ENCODE measurements at regions not wholly inside any gene's neighbourhood (a gene's known extent, or its start where the extent isn't known, plus 50 kb on each side); places are given as distances from the start of the nearest gene placed in this dataset.
"Not testable (repeated sequence)": the region's sequence is repeated elsewhere in the genome, so short reads cannot be mapped to it uniquely, and the experiment has no call there.

GRCh38 chr12:46674800-46675199, 151.0 kb downstream of the SLC38A4 start:
- no peak for DNase-seq (ENCODE audit: missing footprints)
- ATAC-seq: no peak
- intact Hi-C loops (cut with DNase I): loop anchor here (5.0 to 10.0 kb wide), 3 partner anchors 158 to 680 kb away; partner anchors contain the start of gene SCAF11

DNA sequence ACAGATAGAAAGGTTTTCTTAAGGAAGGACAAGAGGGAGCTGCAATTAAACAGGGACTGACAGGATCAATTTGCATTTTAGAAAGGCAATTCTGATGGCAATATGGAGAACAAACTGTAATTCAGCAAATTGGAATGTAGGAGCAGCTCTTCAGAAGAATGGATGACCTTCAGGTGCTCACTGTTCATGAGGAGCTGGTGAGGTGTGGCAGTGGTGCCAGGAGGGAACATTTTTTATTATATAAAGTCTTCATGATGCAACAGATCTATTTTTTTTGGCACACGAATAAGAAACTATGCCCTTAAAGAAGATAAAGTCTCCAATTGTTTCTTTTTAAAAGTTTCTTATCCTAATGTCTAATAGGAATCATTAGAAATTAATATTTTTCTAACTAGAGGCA, 151.7 kb downstream of the SLC38A4 start:
- no peak for ATAC-seq
- intact Hi-C loops (cut with DNase I): loop anchor here (10.0 kb wide), 1 partner anchor 679 kb away; the partner anchor contains the start of gene SCAF11
- no peak for DNase-seq (ENCODE audit: missing footprints)

- intact Hi-C loops (cut with DNase I): loop anchor here (10.0 kb wide), 1 partner anchor 676 kb away; the partner anchor contains the start of gene SCAF11
- no peak for ATAC-seq
- DNase-seq (ENCODE audit: missing footprints): no peak
These were observed 154.7 kb downstream of the SLC38A4 start for GRCh38 chr12:46671102-46671501.

DNA sequence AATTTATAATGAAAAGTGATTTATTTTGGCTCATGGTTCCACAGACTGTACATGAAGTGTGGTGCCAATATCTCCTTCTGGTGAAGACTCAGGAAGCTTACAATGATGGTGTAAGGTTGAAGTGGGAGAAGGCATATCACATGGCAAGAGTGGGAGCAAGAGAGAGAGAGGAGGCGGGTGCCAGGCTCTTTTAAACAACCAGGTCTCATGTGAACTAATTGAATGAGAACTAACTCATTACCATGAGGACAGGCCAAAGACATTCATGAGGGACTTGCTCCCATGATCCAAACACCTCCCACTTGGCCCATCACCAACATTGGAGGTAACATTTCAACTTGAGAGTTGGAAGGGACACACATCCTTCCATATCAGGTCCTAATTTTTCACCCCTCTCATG, 155.2 kb downstream of the SLC38A4 start:
- DNase-seq (ENCODE audit: missing footprints): no peak
- intact Hi-C loops (cut with DNase I): loop anchor here (10.0 kb wide), 1 partner anchor 676 kb away; the partner anchor contains the start of gene SCAF11
- ATAC-seq: no peak

DNA sequence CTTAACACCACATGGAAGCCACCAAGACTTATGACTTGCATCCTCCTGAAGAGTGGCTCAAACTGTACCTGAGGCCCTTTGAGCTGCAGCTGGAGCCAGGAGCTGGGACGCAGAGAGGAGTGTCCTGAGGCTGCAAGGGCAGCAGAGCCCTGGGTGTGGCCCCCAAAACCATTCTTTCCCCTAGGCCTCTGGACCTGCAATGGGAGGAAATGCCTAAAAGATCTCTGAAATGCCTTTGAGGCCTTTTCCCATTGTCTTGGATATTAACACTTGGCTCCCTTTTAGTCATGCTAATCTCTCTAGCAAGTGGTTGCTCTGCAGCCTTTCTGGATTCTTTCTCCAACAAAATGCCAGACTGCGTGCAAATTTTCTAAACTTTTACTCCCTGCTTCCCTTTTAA, 156.1 kb downstream of the SLC38A4 start:
- ATAC-seq (no peak), DNase-seq (ENCODE audit: missing footprints) (no peak)
- intact Hi-C loops (cut with DNase I): loop anchor here (10.0 kb wide), 1 partner anchor 675 kb away; the partner anchor contains the start of gene SCAF11

DNA sequence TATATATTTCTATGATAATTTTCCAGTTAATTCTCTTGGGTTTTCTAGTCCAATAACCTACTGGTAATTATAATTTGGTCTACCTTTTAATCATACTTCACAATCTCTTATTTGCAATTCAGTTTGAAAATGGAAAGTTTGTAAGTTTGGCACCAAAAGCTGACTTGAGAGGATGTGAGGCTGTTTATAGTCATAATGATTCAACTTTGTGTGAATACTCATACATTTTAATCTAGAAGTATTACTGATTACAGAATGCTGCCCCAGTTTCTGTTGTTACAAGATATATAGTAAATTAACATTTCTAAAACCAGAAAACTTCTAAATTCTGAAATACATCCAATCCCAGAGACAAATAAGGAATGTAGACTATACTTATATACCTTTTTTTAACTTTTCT, 158.2 kb downstream of the SLC38A4 start:
- ATAC-seq (no peak), DNase-seq (ENCODE audit: missing footprints) (no peak)
- intact Hi-C loops (cut with DNase I): no loop called here

GRCh38 chr12:46664761-46665287, 161.0 kb downstream of the SLC38A4 start:
- DNase-seq (ENCODE audit: missing footprints): no peak
- intact Hi-C loops (cut with DNase I): loop anchor here (5.0 kb wide), 2 partner anchors 313 to 538 kb away; no protein-coding TSS in a partner anchor
- ATAC-seq: no peak

DNA sequence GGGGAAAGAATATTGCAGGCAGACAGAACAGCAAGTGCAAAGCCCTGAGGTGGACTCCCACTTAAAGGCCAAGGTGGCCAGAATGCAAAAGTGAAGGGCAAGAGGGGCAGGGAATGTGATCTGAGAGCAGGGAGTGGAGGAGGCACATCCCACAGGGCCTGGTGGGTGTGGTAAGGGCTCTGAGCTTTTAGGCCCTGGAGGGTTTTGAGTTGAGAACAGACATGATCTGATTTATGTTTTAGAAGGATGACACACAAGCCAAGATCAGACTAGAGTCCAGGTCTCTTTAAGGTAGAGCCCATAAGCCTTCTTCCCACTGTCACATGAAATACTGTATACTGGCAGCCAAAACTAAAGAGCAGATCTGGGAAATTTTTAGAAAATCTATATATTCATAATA, 162.5 kb downstream of the SLC38A4 start:
- no peak for ATAC-seq
- intact Hi-C loops (cut with DNase I): loop anchor here (5.0 kb wide), 2 partner anchors 311 to 536 kb away; no protein-coding TSS in a partner anchor
- DNase-seq (ENCODE audit: missing footprints): no peak

DNA sequence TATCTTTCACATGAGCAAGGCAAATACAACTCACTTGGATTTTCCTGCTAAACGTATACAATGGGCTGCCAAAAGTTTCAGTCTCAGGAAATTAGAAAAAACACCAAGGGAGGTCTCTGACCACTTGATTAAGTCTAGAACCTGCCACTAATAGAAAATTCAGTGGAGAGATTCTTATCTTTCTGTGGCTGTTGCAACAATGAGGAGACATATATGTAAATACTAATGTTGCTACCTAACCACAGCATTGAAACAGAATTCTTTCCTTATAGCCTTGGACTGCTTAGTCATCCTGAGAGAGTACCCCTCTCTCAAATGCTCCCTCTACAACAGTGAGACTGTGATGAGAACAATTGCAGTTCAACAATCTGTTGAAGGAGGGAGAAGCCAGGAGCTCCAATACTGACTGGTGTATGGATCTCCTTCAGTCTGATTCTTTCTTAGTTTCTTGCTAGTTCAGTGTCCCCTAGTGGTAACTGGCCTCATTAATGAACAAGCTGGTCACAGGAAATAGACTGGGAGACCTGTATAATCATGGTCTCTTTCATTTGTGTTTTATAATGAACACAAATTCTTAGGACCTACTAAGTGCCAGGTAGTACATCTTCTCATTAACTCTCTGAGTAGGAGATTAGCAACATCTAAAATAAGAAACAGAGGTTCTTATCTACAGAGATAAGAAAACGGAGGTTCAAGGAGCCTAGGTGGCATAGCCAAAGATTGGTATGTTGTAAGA, 164.5 kb downstream of the SLC38A4 start:
- DNase-seq (ENCODE audit: missing footprints): no peak
- peak; percentile 85 for ATAC-seq
- intact Hi-C loops (cut with DNase I): loop anchor here (5.0 kb wide), 2 partner anchors 309 to 534 kb away; no protein-coding TSS in a partner anchor

GRCh38 chr12:46660719-46661109, 165.1 kb downstream of the SLC38A4 start:
- intact Hi-C loops (cut with DNase I): loop anchor here (5.0 kb wide), 2 partner anchors 308 to 533 kb away; no protein-coding TSS in a partner anchor
- no peak for DNase-seq (ENCODE audit: missing footprints)
- no peak for ATAC-seq

- ATAC-seq (no peak), DNase-seq (ENCODE audit: missing footprints) (no peak)
- intact Hi-C loops (cut with DNase I): loop anchor here (5.0 kb wide), 2 partner anchors 308 to 533 kb away; no protein-coding TSS in a partner anchor
These were observed 165.5 kb downstream of the SLC38A4 start for GRCh38 chr12:46660276-46660675.

GRCh38 chr12:46659824-46660223, 166.0 kb downstream of the SLC38A4 start:
- ATAC-seq: no peak
- intact Hi-C loops (cut with DNase I): loop anchor here (1.0 to 5.0 kb wide), 5 partner anchors 103 to 533 kb away; partner anchors contain the start of gene SLC38A2

GRCh38 chr12:46659032-46659650, 166.7 kb downstream of the SLC38A4 start:
- ATAC-seq: peak; percentile 70

More at GRCh38 chr12:46659824-46660223, 166.0 kb downstream of the SLC38A4 start:
- DNase-seq (ENCODE audit: missing footprints): no peak

GRCh38 chr12:46657453-46658411, 168.1 kb downstream of the SLC38A4 start:
- intact Hi-C loops (cut with DNase I): loop anchor here (5.0 kb wide), 1 partner anchor 185 kb away; no protein-coding TSS in a partner anchor
- ATAC-seq: peak; percentile 53
- DNase-seq (ENCODE audit: missing footprints): no peak

More at GRCh38 chr12:46659032-46659650, 166.7 kb downstream of the SLC38A4 start:
- DNase-seq (ENCODE audit: missing footprints): no peak
- intact Hi-C loops (cut with DNase I): loop anchor here (1.0 to 5.0 kb wide), 3 partner anchors 102 to 287 kb away; partner anchors contain the start of gene SLC38A2

DNA sequence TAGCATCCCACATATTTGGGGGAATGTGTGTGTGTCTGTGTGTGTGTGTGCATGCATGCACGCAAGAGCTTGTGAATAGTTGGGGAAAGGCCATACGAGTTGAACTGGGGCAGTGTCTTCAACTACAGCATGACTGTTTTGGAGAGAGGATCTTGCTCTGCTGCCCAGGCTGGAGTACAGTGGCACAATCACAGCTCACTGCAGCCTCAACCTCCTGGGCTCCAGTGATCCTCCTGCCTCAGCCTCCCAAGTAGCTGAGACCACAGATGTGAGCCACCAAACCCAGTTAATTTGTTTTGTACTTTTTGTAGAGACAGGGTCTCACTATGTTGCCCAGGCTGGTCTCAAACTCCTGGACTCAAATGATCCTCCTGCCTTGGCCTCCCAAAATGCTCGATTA, 169.8 kb downstream of the SLC38A4 start:
- DNase-seq (ENCODE audit: missing footprints); ATAC-seq: not testable (repeated sequence)
- intact Hi-C loops (cut with DNase I): loop anchor here (5.0 kb wide), 1 partner anchor 184 kb away; no protein-coding TSS in a partner anchor

DNA sequence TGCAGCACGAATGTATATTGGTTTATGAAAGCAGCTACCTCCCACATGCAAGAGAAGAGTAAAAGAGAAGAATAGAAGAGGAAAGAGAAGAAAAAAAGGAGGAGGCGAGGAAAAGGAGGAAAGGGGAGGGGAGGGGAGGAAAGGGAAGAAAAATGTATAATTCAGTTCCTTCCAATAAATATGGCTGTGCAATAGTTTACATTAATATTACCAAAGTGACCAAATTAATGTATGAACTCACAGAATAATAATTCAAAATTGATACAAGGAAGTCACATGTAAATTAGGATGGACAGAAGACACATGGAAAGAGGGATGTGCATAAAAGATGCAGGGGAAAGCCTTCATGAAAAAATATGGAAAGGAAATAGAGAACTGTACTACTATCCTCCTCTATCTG, 172.5 kb downstream of the SLC38A4 start:
- DNase-seq (ENCODE audit: missing footprints) (no peak), ATAC-seq (no peak)
- intact Hi-C loops (cut with DNase I): no loop called here

DNA sequence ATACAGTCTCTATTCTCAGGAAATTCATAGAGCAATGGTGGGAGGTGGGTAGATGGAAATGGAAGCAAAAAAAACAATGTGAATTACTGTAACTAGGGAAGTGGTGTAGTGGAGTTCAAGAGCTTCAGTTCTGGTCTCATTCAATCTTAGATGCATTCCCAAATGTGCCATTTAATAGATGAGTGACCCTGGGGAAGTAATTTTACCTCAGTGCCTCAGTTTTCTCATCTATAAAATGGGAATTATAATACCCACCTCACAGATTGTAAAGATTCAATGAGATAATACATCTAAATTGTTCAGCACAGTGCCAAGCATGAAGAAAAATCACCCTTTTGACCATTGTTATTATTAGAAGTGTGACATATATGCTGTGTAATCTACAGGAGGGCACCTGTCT, 173.1 kb downstream of the SLC38A4 start:
- ATAC-seq: no peak
- intact Hi-C loops (cut with DNase I): no loop called here

DNA sequence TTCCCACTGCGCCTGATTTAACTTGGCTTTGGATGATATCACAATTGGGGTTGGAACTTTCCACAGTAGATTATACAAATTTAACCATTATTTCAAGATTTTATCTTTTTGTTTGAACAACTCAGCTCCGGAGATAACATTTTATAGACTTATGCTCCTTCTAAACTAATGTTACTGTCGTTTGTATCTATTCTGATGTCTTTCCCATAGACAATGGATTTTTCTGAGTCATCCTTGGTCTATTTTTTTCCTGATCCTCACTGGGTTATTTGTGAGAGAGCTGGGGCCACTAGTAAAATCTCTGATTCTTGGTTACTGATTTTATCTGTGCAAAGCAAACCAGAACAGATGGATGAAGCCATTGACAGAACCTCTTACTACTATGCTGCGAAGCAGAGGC, 175.1 kb downstream of the SLC38A4 start:
- intact Hi-C loops (cut with DNase I): no loop called here
- no peak for ATAC-seq

More for the DNA sequence above, 173.1 kb downstream of the SLC38A4 start:
- no peak for DNase-seq (ENCODE audit: missing footprints)

More for the DNA sequence above, 175.1 kb downstream of the SLC38A4 start:
- DNase-seq (ENCODE audit: missing footprints): no peak
